Liver (tissue), 3 donors: ENCODE measurements at regions not wholly inside any gene's neighbourhood (a gene's known extent, or its start where the extent isn't known, plus 50 kb on each side); places are given as distances from the start of the nearest gene placed in this dataset.

Source experiments
- CTCF ChIP-seq: fragments of 150-350 bp; IDR thresholded peaks from 2 replicates; pipeline ENCODE4 v1.5.1; 2017; ENCODE audit warnings: improper control_type of control experiment, low read depth, low read length; ENCODE audit not compliant: missing input control
- EGR1 ChIP-seq, 2 donors: IDR thresholded peaks; 2 replicates each; pipeline ENCODE4 v1.6.1; 2016 to 2018; ENCODE audit warnings: antibody characterized with exemption in 2 of 2, low read depth in 2 of 2
- GABPA ChIP-seq, 2 donors: IDR thresholded peaks in 1 of 2; conservative IDR thresholded peaks in 1 of 2; 2 replicates each; pipeline ENCODE4 v1.6.1; 2016; ENCODE audit warnings: antibody characterized with exemption in 2 of 2, mild to moderate bottlenecking in 1 of 2, moderate library complexity in 1 of 2
- REST ChIP-seq: IDR thresholded peaks from 2 replicates; pipeline ENCODE4 v1.6.1; 2016; ENCODE audit warnings: antibody characterized with exemption, mild to moderate bottlenecking
- RXRA ChIP-seq, 2 donors: IDR thresholded peaks; 2 replicates each; pipeline ENCODE4 v1.6.1; 2017 to 2018; ENCODE audit warnings: antibody characterized with exemption in 2 of 2, mild to moderate bottlenecking in 1 of 2
- YY1 ChIP-seq: IDR thresholded peaks from 2 replicates; pipeline ENCODE4 v1.6.1; 2016; ENCODE audit warnings: antibody characterized with exemption, mild to moderate bottlenecking
- ZBTB33 ChIP-seq: IDR thresholded peaks from 2 replicates; pipeline ENCODE4 v1.6.1; 2016; ENCODE audit warnings: antibody characterized with exemption
- donor health status: healthy.
- donor health status: healthy.

- TF ChIP-seq RXRA (IDR thresholded peaks at IDR 0.05): no peak
- no peak for TF ChIP-seq CTCF
- TF ChIP-seq REST: no peak
- no peak for TF ChIP-seq EGR1 (IDR thresholded peaks at IDR 0.05; ENCODE audit: low read depth in 2 of 2)
- no peak for TF ChIP-seq ZBTB33
- TF ChIP-seq YY1: no peak
- TF ChIP-seq GABPA (IDR thresholded peaks at IDR 0.05 in 1 of 2, conservative IDR thresholded peaks at IDR 0.05 in 1 of 2): no peak
These were observed 177.3 kb upstream of the DPH6 start for GRCh38 chr15:35723120-35723847.
